ENCODE measurements at regions not wholly inside any gene's neighbourhood (a gene's known extent, or its start where the extent isn't known, plus 50 kb on each side); places are given as distances from the start of the nearest gene placed in this dataset.

DNA sequence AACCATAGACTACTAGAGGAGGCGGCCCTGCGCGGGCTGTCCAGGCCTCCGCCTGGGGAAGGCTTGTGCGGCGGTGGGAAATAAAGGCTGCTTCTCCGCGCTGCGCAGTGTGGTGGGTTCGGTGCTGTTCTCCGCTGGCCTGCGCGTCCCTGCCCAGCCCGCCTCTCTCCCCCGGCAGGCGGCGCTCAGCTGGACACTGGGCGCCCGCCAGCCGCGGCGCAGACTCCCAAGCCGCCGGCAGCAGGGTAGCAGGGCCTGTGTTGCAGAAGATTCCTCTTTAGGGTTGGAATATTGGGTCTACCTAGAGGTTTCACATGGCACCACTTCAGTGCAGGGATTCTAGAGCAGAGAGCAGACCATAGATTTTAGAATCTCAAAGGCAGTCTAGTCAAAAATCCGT lies 66.1 kb upstream of the ZPBP start:
- Mint-ChIP-seq H3K36me3 (peaks cover 3% of the 10 kb centered on the region), H3K27me3 (no peaks in the 10 kb centered on the region), H3K4me3 (no peak overlapping the region), H3K27ac (no peak overlapping the region), H3K9me3 (peaks cover 6% of the 10 kb centered on the region), H3K4me1 (peaks cover 53% of the 10 kb centered on the region)

DNA sequence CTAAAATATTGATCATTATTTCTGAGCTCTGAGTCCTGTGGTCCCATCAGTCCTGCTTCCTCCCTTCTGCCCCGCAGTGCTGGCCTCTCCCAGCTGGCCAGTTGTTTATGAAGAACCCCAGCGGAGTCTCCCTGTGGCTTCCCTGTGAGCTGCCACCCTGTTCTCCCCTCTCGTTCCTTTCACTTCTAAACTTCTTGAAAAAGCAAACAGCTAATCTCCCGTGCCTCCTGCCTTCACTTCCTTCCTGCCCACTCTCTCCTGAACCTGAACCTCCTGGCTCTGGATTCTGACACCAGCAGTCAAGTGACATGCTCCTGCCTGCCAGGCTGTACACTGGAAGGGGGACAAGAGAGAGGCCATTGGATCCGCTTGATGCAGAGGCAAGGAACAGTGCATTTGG lies 63.7 kb upstream of the ZPBP start:
- H3K27me3 Mint-ChIP-seq = no peaks in the 10 kb centered on the region

DNA sequence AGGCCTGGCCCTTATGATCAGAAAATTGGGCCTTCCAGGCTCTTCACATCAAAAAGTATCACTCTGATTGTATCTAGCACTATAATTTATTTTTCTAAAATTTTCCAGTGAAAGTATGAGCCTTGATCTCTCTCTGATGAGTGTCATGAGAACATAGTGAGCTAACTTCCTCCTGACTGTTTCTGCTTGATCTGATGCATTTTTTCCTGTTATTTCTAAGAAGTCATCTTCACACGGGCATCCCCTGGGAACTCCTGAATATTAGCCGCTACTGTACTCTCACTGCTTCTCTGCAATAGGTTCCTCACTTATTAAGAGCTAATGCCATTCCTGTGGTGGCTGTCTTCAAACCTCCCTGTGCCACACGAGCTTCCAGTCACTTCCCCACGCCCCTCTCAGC lies 63.1 kb upstream of the ZPBP start:
- peaks cover 6% of the 10 kb centered on the region for H3K9me3 Mint-ChIP-seq

More for the DNA sequence above, 63.7 kb upstream of the ZPBP start:
- peak overlapping the region; percentile 78 for H3K4me3 Mint-ChIP-seq
- H3K4me1 Mint-ChIP-seq = peaks cover 51% of the 10 kb centered on the region
- peaks cover 3% of the 10 kb centered on the region for H3K36me3 Mint-ChIP-seq
- H3K9me3 Mint-ChIP-seq = peaks cover 6% of the 10 kb centered on the region
- peak overlapping the region; percentile 97 for H3K27ac Mint-ChIP-seq

DNA sequence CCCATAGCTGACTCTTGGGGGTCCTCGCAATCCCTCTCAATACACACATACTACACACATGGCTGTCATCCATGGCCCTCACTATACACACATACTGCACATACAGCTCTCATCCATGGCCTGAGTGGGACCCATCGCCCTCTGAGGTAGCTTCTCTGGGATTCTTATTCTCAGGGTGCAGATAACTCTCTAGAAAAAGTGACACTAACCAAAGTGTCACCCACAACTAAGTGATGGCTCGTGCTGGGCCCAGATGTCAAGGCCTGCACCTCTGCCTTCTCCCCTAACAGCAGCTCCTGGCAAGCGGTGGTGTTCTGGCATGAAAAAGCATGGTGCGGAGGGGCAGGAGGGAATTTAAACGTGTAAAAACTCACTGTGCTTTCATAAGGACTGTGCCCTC lies 62.7 kb upstream of the ZPBP start:
- Mint-ChIP-seq H3K4me1 (peaks cover 60% of the 10 kb centered on the region), H3K9me3 (peaks cover 6% of the 10 kb centered on the region), H3K4me3 (peak overlapping the region; percentile 67)

More for the DNA sequence above, 63.1 kb upstream of the ZPBP start:
- H3K36me3 Mint-ChIP-seq = peaks cover 3% of the 10 kb centered on the region
- peaks cover 56% of the 10 kb centered on the region for H3K4me1 Mint-ChIP-seq
- peak overlapping the region; percentile 78 for H3K4me3 Mint-ChIP-seq
- H3K27me3 Mint-ChIP-seq = no peaks in the 10 kb centered on the region
- H3K27ac Mint-ChIP-seq = peak overlapping the region; percentile 97

DNA sequence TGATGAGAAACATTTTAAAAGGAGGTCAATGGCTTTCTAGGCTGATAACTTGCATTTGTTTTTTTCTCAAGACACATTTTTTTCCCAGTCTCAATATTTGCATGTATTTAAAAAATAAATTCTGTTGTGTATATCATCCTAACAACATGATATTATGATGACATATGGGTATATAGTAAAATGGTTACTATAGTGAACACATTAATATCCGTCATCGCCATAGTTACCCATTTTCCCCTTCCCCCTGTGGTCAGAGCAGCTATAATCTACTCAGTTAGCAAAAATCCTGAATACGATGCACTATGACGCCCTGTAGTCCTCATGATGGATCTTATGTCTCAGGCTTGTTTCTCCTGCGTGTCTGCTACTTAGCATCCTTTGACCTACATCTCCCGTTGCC lies 60.9 kb upstream of the ZPBP start:
- Mint-ChIP-seq H3K4me3 (no peak overlapping the region), H3K27me3 (no peaks in the 10 kb centered on the region), H3K36me3 (peaks cover 3% of the 10 kb centered on the region), H3K9me3 (peaks cover 6% of the 10 kb centered on the region), H3K4me1 (peaks cover 78% of the 10 kb centered on the region), H3K27ac (peak overlapping the region; percentile 30)

More for the DNA sequence above, 62.7 kb upstream of the ZPBP start:
- H3K27me3 Mint-ChIP-seq = no peaks in the 10 kb centered on the region
- H3K27ac Mint-ChIP-seq = peak overlapping the region; percentile 97
- peaks cover 3% of the 10 kb centered on the region for H3K36me3 Mint-ChIP-seq

DNA sequence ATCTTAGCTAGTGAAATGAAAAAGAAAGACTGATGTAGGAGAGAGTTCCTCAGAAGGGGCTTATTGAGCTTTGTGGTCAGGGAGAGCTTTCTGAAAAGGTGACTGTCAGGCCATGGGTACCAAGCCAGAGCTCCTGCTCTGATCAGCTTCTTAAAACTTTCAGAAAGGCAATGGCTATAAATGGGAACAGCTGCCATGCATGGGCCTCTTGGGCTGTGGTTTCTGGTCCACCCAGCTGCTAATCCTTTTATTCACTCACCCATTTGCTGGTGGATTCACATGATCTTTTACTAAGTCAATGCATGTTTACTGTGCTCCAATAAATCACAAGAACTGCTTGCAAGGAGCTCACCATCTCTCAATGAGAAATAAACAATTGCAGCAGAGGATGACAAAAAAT lies 60.1 kb upstream of the ZPBP start:
- no peaks in the 10 kb centered on the region for H3K27me3 Mint-ChIP-seq
- H3K4me3 Mint-ChIP-seq = no peak overlapping the region

DNA sequence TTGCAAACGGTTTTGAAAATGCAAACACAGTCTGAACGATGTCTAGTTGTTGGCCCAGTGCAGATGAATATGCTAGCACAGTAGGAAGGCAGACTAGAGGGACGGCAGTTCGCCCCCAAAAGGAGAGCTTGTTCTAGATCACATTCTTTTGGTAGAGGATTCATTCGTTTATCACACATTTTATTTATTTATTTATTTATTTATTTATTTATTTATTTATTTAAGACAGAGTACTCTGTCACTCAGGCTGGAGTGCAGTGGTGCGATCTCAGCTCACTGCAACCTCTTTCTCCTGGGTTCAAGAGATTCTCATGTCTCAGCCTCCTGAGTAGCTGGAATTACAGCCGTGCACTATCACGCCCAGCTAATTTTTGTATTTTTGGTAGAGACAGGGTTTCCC lies 59.4 kb upstream of the ZPBP start:
- peaks cover 89% of the 10 kb centered on the region for H3K4me1 Mint-ChIP-seq
- H3K27me3 Mint-ChIP-seq = no peaks in the 10 kb centered on the region
- H3K4me3 Mint-ChIP-seq = no peak overlapping the region
- peaks cover 6% of the 10 kb centered on the region for H3K9me3 Mint-ChIP-seq
- peaks cover 3% of the 10 kb centered on the region for H3K36me3 Mint-ChIP-seq
- H3K27ac Mint-ChIP-seq = no peak overlapping the region

More for the DNA sequence above, 60.1 kb upstream of the ZPBP start:
- Mint-ChIP-seq H3K36me3 (peaks cover 3% of the 10 kb centered on the region), H3K4me1 (peaks cover 84% of the 10 kb centered on the region), H3K9me3 (peaks cover 6% of the 10 kb centered on the region), H3K27ac (peak overlapping the region; percentile 51)

DNA sequence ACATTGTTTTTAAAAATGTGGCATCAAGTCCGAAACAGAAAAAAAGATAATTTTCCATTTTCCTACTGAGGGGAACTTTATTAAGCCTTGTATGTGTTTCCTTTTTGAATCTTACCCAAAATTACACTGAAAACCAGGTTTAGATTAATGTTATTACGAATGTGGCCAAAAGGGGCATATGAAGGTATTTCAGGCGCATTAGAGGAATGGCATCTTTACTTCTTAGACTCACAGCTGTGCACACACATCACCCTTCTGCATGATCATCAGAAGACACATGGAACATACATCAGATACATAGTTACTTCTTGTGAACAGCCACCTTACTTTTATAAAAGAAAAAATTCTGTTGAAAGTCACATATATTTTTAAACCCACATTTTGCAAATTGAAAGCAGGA lies 58.6 kb upstream of the ZPBP start:
- H3K36me3 Mint-ChIP-seq = peaks cover 3% of the 10 kb centered on the region
- peaks cover 6% of the 10 kb centered on the region for H3K9me3 Mint-ChIP-seq
- H3K4me1 Mint-ChIP-seq = peaks cover 89% of the 10 kb centered on the region
- peak overlapping the region; percentile 64 for H3K4me3 Mint-ChIP-seq
- peak overlapping the region; percentile 5 for H3K27ac Mint-ChIP-seq
- no peaks in the 10 kb centered on the region for H3K27me3 Mint-ChIP-seq

DNA sequence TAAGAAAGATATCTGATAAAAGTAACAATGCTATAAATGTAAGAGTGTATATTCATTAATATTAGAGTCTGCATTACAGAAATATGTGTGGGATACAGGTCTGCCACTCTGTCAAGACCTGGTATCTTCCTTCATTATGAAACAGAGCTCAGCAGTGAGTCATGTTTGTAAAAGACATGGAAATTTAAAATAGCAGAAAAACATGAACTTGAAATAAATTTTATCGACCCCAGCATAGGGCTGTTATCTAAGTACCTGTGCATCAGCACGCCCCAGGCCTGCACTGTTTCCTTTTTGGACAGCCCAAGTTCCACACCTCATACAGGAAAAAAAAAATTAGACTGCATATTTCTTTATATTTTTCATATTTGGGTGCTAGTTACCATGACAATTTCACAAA lies 58.0 kb upstream of the ZPBP start:
- no peaks in the 10 kb centered on the region for H3K27me3 Mint-ChIP-seq
- peaks cover 6% of the 10 kb centered on the region for H3K9me3 Mint-ChIP-seq
- H3K36me3 Mint-ChIP-seq = peaks cover 3% of the 10 kb centered on the region
- H3K4me3 Mint-ChIP-seq = peak overlapping the region; percentile 64
- H3K27ac Mint-ChIP-seq = peak overlapping the region; percentile 96
- peaks cover 89% of the 10 kb centered on the region for H3K4me1 Mint-ChIP-seq

DNA sequence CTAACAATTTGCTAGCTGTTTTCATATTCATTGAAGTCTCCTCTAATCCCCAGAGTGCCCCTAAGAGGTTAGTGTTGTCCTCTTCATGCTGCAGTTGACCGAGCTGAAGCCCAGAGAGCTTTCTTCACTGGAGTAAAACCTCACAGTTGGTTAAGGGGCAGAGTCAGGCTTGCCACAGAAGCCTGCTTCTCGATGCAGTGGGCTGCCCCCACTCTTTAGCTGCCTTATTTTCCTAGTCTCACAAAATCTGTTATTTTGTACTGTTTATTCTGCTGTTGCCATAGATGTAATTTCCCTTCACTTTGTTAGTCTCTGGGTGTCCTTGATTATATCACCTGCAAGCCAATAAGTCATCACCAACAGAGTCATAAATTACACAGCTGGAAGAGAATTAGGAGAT lies 56.3 kb upstream of the ZPBP start:
- H3K27ac Mint-ChIP-seq = peak overlapping the region; percentile 96
- peaks cover 2% of the 10 kb centered on the region for H3K9me3 Mint-ChIP-seq
- H3K4me3 Mint-ChIP-seq = no peak overlapping the region

DNA sequence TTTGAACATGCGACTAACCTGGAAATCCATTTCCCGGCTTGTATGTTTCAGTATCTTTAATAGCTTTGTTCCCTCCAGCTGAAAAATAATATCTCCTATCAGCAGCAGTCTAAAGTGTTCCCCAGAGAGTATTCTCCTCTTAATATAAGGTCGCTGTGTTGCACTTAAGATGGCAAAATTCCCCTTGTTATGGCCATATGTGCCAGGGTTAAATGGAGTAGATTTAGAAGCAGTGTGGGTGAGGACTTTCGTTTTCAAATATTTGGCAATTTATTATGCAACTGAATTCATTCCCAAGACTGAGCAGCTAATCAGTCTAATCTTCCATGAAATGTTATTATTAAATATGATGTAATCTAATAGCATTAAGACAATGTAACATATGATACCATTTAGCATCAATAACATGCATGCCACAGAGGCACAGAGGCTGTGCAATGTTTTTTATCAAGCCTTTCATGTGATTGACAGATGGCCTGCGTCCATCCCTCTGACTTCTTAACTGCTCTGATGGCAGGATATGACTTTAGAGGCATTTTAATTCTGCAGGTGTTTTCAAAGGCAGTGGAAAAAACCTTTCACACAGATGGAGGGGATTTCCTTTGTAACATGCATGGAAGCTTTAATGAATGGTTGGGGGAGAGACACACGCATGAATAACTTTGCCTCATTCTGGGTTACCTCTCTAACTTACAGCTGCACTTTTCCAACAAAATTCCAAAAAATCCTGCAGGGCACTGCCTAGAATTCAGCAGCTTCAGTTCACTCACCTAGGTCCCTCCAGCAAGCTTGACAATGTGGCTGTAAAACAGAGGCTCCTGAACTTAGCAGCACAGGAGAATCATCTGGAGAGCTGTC lies 55.1 kb upstream of the ZPBP start:
- Mint-ChIP-seq H3K27ac (peak overlapping the region; percentile 90), H3K36me3 (no peaks in the 10 kb centered on the region), H3K27me3 (no peaks in the 10 kb centered on the region), H3K4me1 (peaks cover 84% of the 10 kb centered on the region), H3K4me3 (peak overlapping the region; percentile 69), H3K9me3 (no peaks in the 10 kb centered on the region)

More for the DNA sequence above, 56.3 kb upstream of the ZPBP start:
- Mint-ChIP-seq H3K36me3 (no peaks in the 10 kb centered on the region), H3K4me1 (peaks cover 86% of the 10 kb centered on the region), H3K27me3 (no peaks in the 10 kb centered on the region)

DNA sequence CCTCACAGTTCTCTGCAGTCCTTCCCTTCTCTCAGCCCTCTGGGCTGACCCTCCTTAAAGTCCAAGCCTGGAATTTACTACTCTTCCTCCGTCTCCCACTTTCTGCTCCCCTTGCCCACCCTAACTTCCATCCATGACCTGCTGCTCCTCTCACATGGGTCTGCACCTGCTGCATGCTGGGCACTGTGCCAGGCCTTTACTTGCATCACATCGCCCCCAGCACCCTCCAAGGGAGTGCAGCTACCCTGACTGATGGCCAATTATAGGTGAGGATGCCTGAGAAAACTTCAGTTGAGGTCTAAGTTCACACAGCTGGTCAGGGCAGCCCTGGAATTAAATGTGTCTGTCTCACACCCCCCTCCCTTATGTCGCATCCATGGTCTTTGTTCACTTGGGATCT lies 53.6 kb upstream of the ZPBP start:
- Mint-ChIP-seq H3K4me3 (peak overlapping the region; percentile 19), H3K36me3 (no peaks in the 10 kb centered on the region), H3K27me3 (no peaks in the 10 kb centered on the region), H3K27ac (peak overlapping the region; percentile 87), H3K4me1 (peaks cover 83% of the 10 kb centered on the region), H3K9me3 (no peaks in the 10 kb centered on the region)

DNA sequence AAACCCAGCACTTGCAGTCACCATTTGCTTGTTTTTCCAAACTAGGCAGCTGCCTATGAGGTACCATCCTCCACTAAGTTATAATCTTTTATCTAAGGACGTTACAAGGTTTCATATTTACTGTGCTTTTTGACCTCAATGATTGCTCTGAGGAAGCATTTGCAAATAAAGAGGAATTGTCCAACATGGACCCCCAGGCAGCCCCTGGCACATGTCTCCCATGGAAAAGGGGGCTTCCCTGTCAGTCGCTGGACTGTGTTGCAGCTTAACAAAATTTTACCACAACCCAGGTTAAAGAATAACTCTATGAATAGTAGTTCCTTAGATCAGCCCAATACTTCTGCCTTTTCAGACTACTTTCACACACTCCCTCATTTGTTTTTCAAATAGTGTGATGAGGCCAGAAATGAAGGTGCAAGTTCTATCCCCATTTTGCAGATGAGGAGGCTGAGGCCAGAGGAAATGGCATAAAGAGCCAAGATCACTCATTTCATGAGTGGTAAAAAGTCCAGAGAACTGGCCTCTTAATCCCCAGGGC lies 52.8 kb upstream of the ZPBP start:
- Mint-ChIP-seq H3K36me3 (no peaks in the 10 kb centered on the region), H3K4me3 (peak overlapping the region; percentile 19), H3K4me1 (peaks cover 74% of the 10 kb centered on the region), H3K9me3 (no peaks in the 10 kb centered on the region), H3K27ac (peak overlapping the region; percentile 87), H3K27me3 (no peaks in the 10 kb centered on the region)

DNA sequence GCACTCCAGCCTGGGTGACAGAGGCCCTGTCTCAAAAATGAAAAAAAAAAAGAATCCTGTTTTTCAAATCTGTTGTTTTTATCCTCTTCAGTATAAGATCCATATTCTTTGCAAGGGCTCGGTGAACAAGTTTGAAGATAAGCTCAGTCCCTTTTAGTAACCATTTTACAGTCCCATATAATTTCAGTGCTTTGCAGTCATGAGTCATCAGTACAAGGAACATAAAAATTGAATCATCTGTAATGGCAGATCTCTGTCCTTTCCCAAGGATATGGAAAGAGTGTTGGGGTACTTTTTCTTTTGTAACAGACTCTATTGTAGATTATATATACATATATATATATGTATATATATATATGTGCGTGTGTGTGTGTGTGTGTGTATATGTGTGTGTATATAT lies 52.2 kb upstream of the ZPBP start:
- no peaks in the 10 kb centered on the region for H3K9me3 Mint-ChIP-seq
- H3K27me3 Mint-ChIP-seq = no peaks in the 10 kb centered on the region
- H3K4me3 Mint-ChIP-seq = no peak overlapping the region
- H3K27ac Mint-ChIP-seq = peak overlapping the region; percentile 42
- H3K4me1 Mint-ChIP-seq = peaks cover 68% of the 10 kb centered on the region
- no peaks in the 10 kb centered on the region for H3K36me3 Mint-ChIP-seq

Measured in activated naive CD4-positive, alpha-beta T cell treated with anti-CD3 and anti-CD28 coated beads, Interleukin-2, amount 50 U/mL, for 24 hours (primary cell).